ENCODE measurements at regions not wholly inside any gene's neighbourhood (a gene's known extent, or its start where the extent isn't known, plus 50 kb on each side); places are given as distances from the start of the nearest gene placed in this dataset.

DNA sequence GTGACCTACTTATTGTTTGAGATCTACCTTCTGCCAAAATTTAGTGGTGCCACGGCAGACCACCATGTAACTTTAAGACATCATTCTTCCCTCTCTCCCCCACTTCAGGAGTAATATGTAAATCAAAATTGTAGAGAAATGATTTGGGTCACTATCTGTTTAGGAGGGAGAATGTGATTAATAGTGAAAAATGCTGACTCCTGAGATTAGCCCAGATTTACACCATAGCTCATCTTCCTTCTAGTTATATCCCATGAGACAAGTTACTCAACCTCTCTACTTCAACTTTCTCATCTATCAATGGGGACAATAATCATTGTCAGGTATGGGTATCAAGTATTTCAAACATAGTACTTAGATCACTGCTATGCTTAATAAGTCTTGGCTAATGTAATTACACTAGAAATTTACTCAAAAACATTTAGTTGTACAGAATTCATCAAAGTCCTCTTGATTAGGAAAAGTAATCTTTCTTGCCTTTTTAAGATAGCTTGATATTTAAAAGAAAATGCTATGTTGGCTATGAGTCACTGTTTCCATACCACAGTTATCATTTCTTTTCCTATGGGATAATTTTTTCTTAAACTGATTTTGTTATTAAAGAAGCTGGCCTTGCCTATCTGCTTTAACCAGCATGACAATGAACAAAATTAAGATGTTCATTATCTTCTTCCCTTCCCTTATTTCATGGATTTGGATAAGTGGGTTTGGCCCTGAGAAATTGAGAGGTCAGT lies 1038.9 kb upstream of the ZEB2 start:
- peaks cover 11 to 16% of the 10 kb centered on the region in 2 experiments for H3K4me1 Mint-ChIP-seq
- TF ChIP-seq, protein P1, sequence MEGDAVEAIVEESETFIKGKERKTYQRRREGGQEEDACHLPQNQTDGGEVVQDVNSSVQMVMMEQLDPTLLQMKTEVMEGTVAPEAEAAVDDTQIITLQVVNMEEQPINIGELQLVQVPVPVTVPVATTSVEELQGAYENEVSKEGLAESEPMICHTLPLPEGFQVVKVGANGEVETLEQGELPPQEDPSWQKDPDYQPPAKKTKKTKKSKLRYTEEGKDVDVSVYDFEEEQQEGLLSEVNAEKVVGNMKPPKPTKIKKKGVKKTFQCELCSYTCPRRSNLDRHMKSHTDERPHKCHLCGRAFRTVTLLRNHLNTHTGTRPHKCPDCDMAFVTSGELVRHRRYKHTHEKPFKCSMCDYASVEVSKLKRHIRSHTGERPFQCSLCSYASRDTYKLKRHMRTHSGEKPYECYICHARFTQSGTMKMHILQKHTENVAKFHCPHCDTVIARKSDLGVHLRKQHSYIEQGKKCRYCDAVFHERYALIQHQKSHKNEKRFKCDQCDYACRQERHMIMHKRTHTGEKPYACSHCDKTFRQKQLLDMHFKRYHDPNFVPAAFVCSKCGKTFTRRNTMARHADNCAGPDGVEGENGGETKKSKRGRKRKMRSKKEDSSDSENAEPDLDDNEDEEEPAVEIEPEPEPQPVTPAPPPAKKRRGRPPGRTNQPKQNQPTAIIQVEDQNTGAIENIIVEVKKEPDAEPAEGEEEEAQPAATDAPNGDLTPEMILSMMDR (conservative IDR thresholded peaks at IDR 0.05) = no peak
- Histone ChIP-seq H4K8ac (replicated peaks; ENCODE audit: insufficient read length, low read depth, low read length) (no peak overlapping the region), H3K23ac (ENCODE audit: insufficient read length, low read depth, low read length) (no peak overlapping the region), H2BK12ac (ENCODE audit: insufficient read length, low read depth, low read length) (no peak overlapping the region), H3K23me2 (ENCODE audit: insufficient read length, low read depth, low read length, poor library complexity, severe bottlenecking) (no peaks in the 10 kb centered on the region), H4K5ac (ENCODE audit: insufficient read length, low read depth, low read length) (no peak overlapping the region), H3K4me1 (ENCODE audit: insufficient read depth, low read length) (no peaks in the 10 kb centered on the region; the same call in 1 of the 2 replicates), H2AK5ac (ENCODE audit: insufficient read length, low read length) (no peak overlapping the region), H3K4ac (ENCODE audit: low read depth, low read length) (no peak overlapping the region), H3K27ac (ENCODE audit: insufficient read length, low read depth, low read length) (no peak overlapping the region), H3K27me3 (ENCODE audit: insufficient read depth, low read length) (no peaks in the 10 kb centered on the region), H3K9ac (ENCODE audit: extremely low read depth, insufficient read length, low read length) (no peak overlapping the region), H4K20me1 (ENCODE audit: control insufficient read depth, insufficient read depth, insufficient read length) (no peaks in the 10 kb centered on the region), H3K4me2 (ENCODE audit: insufficient read depth, insufficient read length, low read length) (no peak overlapping the region), H3K14ac (ENCODE audit: insufficient read depth, low read length) (no peak overlapping the region), H3K79me1 (ENCODE audit: insufficient read depth, low read depth, low read length, poor library complexity, severe bottlenecking) (no peaks in the 10 kb centered on the region), H2BK120ac (ENCODE audit: low read depth, low read length, poor library complexity, severe bottlenecking) (no peak overlapping the region), H4K91ac (ENCODE audit: insufficient read length, low read depth, low read length) (no peak overlapping the region), H3K18ac (ENCODE audit: insufficient read length, low read depth, low read length) (no peak overlapping the region), H3K56ac (ENCODE audit: insufficient read length, low read depth, low read length) (no peak overlapping the region), H2BK20ac (ENCODE audit: low read depth, low read length, poor library complexity, severe bottlenecking) (no peak overlapping the region), H2BK5ac (ENCODE audit: insufficient read length, low read length) (no peak overlapping the region), H3K79me2 (ENCODE audit: insufficient read depth, low read length) (no peaks in the 10 kb centered on the region), H3K9me3 (ENCODE audit: control insufficient read depth, low read depth, low read length) (no peaks in the 10 kb centered on the region), H2AFZ (ENCODE audit: low read length) (no peak overlapping the region), H3T11ph (ENCODE audit: low read length) (no peak overlapping the region), H2BK15ac (ENCODE audit: low read depth, low read length) (no peak overlapping the region)
- DNase-seq = no peak
- no CpG with 5 or more reads among the region's 1 CpG for WGBS (ENCODE audit: extremely low coverage, insufficient read length, low lambda C conversion rate)
- no peaks in the 10 kb centered on the region for H3K36me3 Mint-ChIP-seq (ENCODE audit: insufficient read depth in 1 of 3, low read depth in 3 of 3)
- H3K9me3 Mint-ChIP-seq = no peaks in the 10 kb centered on the region
- no peaks in the 10 kb centered on the region for H3K27me3 Mint-ChIP-seq (ENCODE audit: low read depth)
- H3K27ac Mint-ChIP-seq = no peak overlapping the region
- no peak overlapping the region for H3K4me3 Mint-ChIP-seq
